Fibroblast of skin of left quadriceps (primary cell): ENCODE measurements at regions not wholly inside any gene's neighbourhood (a gene's known extent, or its start where the extent isn't known, plus 50 kb on each side); places are given as distances from the start of the nearest gene placed in this dataset.

Experiments used
- DNase-seq, 2 experiments: peaks; one replicate each; pipeline ENCODE4 v3.0.0-alpha.2; 2013; ENCODE audit warnings: low read depth in 2 of 2

DNA sequence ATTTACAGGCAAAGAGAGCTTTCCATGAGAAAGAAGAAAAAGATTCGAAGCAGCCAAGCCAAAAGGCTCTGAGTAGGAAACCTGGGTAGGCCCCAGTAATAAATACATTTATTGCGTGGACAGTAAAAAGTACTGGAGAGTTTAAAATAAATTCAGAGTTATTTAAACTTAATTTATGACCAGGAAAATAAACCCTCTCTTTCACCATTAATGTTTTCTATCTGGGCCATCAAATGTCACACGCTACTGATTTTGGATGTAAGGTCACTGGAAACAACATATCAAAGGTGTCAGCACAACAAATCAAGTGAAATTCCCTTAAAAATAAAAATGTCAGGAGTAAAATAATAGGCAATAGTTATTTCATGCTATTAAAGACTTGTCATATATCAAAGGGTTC, 264.0 kb downstream of the SKAP2 start:
- DNase-seq, result no peak

DNA sequence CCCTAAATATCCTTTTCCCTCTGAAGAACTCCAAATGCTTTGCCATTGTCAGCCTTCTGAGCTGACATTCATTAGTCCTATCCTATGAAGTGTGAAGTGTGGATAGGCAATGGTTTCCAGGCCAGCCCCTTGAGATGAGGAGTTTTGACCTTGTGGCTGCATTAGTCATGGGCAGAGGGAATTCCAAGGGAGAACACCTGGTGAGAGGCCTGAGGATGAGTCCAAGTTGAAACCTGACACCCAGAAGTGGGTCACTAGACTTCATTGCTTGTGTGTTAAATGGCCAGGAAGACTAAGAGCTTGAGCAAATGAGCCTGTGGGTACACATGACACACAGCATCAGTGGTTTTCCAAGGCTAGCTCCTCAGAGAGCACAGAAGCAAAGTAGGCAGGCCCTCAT, 260.8 kb downstream of the SKAP2 start:
- no peak for DNase-seq

DNA sequence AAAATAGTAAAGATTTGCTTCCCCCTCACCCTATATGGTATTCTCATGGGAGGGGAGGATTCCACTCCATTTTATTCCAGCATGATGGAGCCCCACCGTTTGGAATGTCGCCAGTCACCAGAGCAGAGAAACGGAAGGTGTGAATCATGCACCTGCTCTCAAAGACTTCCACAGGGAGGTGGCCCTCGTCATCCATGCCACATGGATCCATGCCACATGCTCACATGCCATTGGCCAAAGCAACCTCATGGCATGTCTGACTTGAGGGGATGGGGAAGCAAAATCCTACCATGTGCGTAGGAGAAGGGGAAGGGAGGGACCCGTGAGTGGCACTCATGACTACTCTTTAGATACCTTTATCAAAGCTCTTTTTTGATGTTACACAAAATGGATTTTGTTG, 256.0 kb downstream of the SKAP2 start:
- DNase-seq, result no peak

DNA sequence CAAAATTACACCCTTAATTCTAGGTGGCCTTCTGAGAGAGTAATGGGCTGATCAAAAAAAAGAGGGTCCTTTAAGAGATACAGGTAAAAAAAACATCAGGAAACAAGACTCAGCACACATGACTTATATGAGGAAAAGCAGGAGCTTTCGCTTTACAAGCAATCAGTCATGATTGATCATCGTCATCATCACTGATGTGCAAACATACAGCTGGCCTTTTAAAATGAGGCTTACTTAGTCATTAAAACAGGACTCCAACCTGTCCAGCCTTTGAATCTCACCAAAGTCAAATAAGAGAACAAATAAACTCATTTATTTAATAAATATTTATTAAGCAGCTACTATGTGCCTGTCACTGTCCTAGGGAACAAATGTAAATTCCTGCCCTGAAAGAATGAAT, 255.3 kb downstream of the SKAP2 start:
- DNase-seq, result no peak

DNA sequence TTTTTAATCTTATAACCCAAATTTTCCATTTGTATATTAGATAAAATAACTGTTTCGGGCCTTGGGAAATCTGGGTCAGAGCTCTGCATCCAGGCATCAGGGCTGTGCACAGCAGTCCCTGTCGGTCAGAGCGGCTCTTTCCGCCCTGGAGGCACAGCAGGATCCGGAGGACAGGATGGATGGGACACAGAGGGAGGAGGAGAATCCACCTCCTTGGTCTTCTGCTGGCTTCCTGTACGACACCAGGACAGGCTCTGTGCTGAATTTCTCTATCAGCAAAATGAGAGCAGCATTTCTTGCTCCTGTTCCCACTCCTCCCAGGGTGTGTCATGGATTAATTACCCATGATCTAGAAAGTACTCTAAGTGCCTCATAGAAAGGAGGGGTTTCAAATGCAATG, 254.9 kb downstream of the SKAP2 start:
- no peak for DNase-seq

DNA sequence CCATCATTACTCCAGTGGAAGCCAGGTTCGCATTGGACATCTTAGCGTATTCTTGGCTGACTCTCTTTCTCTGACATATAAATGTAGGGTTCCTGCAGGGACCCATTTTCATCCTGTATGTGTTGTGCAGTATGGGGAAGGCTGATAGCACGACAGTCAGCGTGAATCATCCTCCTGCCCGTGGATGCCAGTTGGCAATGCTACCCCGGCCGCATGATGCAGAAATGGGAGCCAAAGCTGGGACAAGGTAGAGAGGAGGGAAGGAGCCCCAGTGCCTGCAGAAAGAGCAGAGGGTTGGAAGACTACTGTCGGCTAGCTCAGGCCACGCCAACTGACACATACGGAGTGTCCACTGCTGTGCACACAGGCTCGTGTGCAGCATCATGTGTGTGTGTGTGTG, 251.6 kb downstream of the SKAP2 start:
- no peak for DNase-seq

DNA sequence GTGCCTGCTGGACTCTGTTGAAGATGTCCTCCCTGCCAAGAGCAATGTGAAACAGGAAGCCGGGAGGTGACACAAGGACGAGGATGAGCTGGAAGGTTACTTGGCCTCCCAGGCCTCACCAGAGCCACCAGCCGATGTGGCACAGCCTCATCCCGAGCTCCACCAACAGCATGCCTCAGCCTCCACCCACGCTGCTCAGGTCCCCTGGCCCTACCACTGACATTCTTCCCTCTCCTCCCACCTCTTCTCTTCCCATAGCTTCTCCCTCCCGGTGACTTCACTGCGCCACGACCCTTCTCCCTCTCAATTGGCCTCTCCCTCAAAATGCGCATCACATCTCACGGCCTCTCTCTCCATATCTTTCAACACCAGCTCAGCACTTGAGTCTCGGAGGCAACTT, 249.9 kb downstream of the SKAP2 start:
- no peak for DNase-seq

DNA sequence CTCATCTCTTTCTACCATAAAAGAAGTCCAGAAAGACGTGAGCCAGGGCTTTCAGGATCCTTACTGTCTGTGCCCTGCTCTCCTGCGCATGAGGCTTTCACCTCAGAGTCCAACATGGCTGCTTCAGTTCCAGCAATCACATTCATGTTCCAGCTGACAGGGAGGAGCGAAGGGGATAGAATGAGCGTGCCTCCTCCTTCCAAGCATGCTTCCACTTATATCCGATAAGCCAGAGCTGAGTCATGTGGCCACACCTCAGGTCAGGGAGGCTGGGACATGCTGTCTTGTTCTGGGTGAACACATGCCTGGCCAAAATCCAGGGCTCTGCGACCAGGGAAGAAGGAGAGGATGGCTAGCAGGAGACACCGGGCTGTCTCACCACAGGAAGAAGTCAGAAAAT, 248.2 kb downstream of the SKAP2 start:
- no peak for DNase-seq

DNA sequence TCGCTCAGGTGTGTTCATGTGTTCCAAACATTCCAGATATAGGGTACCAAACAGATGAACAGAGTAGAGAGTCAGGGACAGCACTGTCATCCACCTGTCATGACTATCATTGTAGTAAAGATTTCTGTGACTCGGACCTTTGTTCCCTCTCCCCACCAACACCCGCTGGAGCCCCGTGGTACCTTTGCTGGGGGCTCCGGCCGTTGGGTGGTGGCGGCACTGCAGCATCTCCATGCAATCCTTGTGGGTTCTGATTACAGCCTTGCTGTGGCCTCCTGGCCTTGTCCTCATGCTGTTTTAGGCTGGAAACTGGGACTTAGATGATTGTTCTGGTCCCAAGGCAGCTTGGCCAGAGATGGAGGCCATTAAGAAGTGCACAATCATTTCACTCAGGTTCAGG, 247.3 kb downstream of the SKAP2 start:
- no peak for DNase-seq
